Neural progenitor cell (in vitro differentiated cells): ENCODE measurements at regions not wholly inside any gene's neighbourhood (a gene's known extent, or its start where the extent isn't known, plus 50 kb on each side); places are given as distances from the start of the nearest gene placed in this dataset.

Source experiments
- EZH2 ChIP-seq: fragments of 200-600 bp; sonication (generic); IDR thresholded peaks from 2 replicates; pipeline ENCODE4 v1.6.1; 2017; ENCODE audit warnings: antibody characterized with exemption, mild to moderate bottlenecking, moderate library complexity
- TF ChIP-seq, protein P1 (sequence below): fragments of 200-600 bp; sonication (generic); IDR thresholded peaks from 2 replicates; pipeline ENCODE4 v1.5.1; 2017; ENCODE audit warnings: antibody characterized with exemption, mild to moderate bottlenecking

- TF ChIP-seq, protein P1, sequence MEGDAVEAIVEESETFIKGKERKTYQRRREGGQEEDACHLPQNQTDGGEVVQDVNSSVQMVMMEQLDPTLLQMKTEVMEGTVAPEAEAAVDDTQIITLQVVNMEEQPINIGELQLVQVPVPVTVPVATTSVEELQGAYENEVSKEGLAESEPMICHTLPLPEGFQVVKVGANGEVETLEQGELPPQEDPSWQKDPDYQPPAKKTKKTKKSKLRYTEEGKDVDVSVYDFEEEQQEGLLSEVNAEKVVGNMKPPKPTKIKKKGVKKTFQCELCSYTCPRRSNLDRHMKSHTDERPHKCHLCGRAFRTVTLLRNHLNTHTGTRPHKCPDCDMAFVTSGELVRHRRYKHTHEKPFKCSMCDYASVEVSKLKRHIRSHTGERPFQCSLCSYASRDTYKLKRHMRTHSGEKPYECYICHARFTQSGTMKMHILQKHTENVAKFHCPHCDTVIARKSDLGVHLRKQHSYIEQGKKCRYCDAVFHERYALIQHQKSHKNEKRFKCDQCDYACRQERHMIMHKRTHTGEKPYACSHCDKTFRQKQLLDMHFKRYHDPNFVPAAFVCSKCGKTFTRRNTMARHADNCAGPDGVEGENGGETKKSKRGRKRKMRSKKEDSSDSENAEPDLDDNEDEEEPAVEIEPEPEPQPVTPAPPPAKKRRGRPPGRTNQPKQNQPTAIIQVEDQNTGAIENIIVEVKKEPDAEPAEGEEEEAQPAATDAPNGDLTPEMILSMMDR: no peak
- TF ChIP-seq EZH2: no peak
These were observed 56.9 kb upstream of the TMEM178A start for GRCh38 chr2:39608686-39609441.
